Keratinocyte (primary cell): ENCODE measurements at regions not wholly inside any gene's neighbourhood (a gene's known extent, or its start where the extent isn't known, plus 50 kb on each side); places are given as distances from the start of the nearest gene placed in this dataset.
"Not testable (repeated sequence)": the region's sequence is repeated elsewhere in the genome, so short reads cannot be mapped to it uniquely, and the experiment has no call there.

ENCODE experiments used
- DNase-seq: peaks from one replicate; pipeline ENCODE4 v3.0.0-alpha.2; 2011; ENCODE audit warnings: low read depth, missing footprints, low spot score
- FAIRE-seq: peaks from 2 replicates; lab custom pipeline; 2011; peaks lifted over from hg19 to GRCh38; lab: Jason Lieb, UNC
- H2AFZ ChIP-seq: 2 replicates; pipeline ENCODE4 v1.6.0; 2012; ENCODE audit warnings: low read length, control low read depth, inconsistent platforms; ENCODE audit not compliant: control insufficient read depth
- H3K27ac ChIP-seq: 2 replicates; pipeline ENCODE4 v1.5.1; 2011; ENCODE audit warnings: low read length; ENCODE audit not compliant: control insufficient read depth, insufficient read depth
- H3K27me3 ChIP-seq: 3 replicates; pipeline ENCODE4 v1.6.0; 2011; ENCODE audit warnings: low read length; ENCODE audit not compliant: control insufficient read depth, insufficient read depth; ENCODE audit errors: extremely low read depth
- H3K36me3 ChIP-seq, 2 experiments: 2 replicates in 1 of 2; 3 replicates in 1 of 2; pipeline ENCODE4 v1.5.1; 2011; ENCODE audit warnings: low read length in 2 of 2, mild to moderate bottlenecking in 1 of 2; ENCODE audit not compliant: control insufficient read depth in 2 of 2, insufficient read depth in 2 of 2; ENCODE audit errors: extremely low read depth in 1 of 2
- H3K4me1 ChIP-seq: 3 replicates; pipeline ENCODE4 v1.5.1; 2011; ENCODE audit warnings: low read length; ENCODE audit not compliant: control insufficient read depth, insufficient read depth; ENCODE audit errors: extremely low read depth
- H3K4me2 ChIP-seq: 3 replicates; pipeline ENCODE4 v1.6.0; 2011; ENCODE audit warnings: low read depth, low read length; ENCODE audit not compliant: control insufficient read depth, insufficient read depth; ENCODE audit errors: extremely low read depth
- H3K4me3 ChIP-seq, 3 experiments: fragments of 200-600 bp in 1 of 3; sonication (generic) in 1 of 3; 2 replicates in 2 of 3; 3 replicates in 1 of 3; pipeline ENCODE4 v1.5.1; 2011 to 2016; ENCODE audit warnings: low read length in 3 of 3, mild to moderate bottlenecking in 3 of 3, control low read depth in 2 of 3, inconsistent platforms in 1 of 3, low read depth in 1 of 3, mixed read lengths in 1 of 3, mixed run types in 1 of 3, moderate library complexity in 1 of 3; ENCODE audit not compliant: control insufficient read depth in 2 of 3, insufficient read depth in 2 of 3; ENCODE audit errors: extremely low read depth in 1 of 3
- H3K79me2 ChIP-seq: 2 replicates; pipeline ENCODE4 v1.6.0; 2012; ENCODE audit warnings: low read length; ENCODE audit not compliant: control insufficient read depth, insufficient read depth
- H3K9ac ChIP-seq: 3 replicates; pipeline ENCODE4 v1.6.0; 2011; ENCODE audit warnings: low read length; ENCODE audit not compliant: control insufficient read depth, insufficient read depth; ENCODE audit errors: extremely low read depth
- H3K9me1 ChIP-seq: 3 replicates; pipeline ENCODE4 v1.6.0; 2011; ENCODE audit warnings: low read length; ENCODE audit not compliant: control insufficient read depth, insufficient read depth; ENCODE audit errors: extremely low read depth
- H3K9me3 ChIP-seq: 2 replicates; pipeline ENCODE4 v1.5.1; 2012; ENCODE audit warnings: low read depth, low read length; ENCODE audit not compliant: control insufficient read depth
- H4K20me1 ChIP-seq: 3 replicates; pipeline ENCODE4 v1.6.0; 2011; ENCODE audit warnings: low read length; ENCODE audit not compliant: control insufficient read depth, insufficient read depth; ENCODE audit errors: extremely low read depth
- EZH2 ChIP-seq: IDR thresholded peaks from one replicate; pipeline ENCODE4 v1.6.1; 2012; ENCODE audit warnings: inconsistent platforms, mild to moderate bottlenecking, low read length, moderate library complexity
- dilution Hi-C: fragments of 300-500 bp; cut with MboI; formaldehyde crosslinking; loops from one replicate; pipeline ENCODE4 v1.7.0; 2020; ENCODE audit warnings: low sequenced_read_pairs; ENCODE audit not compliant: extremely low pct_ligation_motif_present
- TF ChIP-seq, protein P1 (sequence below), 3 experiments: IDR thresholded peaks in 1 of 3; conservative IDR thresholded peaks in 1 of 3; optimal IDR thresholded peaks in 1 of 3; 2 replicates in 2 of 3; 3 replicates in 1 of 3; pipeline versions ENCODE3 to v1.5.1; 2011; ENCODE audit warnings: low read length in 3 of 3, mild to moderate bottlenecking in 3 of 3, moderate library complexity in 2 of 3, control low read depth in 1 of 3, inconsistent platforms in 1 of 3; ENCODE audit not compliant: insufficient read depth in 2 of 3; ENCODE audit errors: extremely low read depth in 1 of 3

DNA sequence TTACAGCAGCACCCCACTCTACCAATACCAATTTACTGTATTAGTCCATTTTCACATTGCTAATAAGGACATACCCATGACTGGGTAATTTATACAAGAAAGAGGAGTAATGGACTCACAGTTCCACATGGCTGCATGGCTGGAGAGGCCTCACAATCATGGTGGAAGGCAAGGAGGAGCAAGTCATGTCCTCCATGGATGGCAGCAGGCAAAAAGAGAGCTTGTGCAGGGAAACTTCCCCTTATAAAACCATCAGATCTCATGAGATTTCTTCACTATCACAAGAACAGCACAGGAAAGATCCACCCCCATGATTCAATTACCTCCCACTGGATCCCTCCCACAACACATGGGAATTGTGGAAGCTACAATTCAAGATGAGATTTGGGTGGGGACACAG lies 1281.3 kb upstream of the TMEM132C start:
- H3K4me2 ChIP-seq, H3K9ac ChIP-seq, H3K27ac ChIP-seq, H4K20me1 ChIP-seq, H3K4me3 ChIP-seq, H3K79me2 ChIP-seq, H3K27me3 ChIP-seq, H3K9me1 ChIP-seq, FAIRE-seq, H3K36me3 ChIP-seq, H3K4me1 ChIP-seq, DNase-seq, H2AFZ ChIP-seq, H3K9me3 ChIP-seq, dilution Hi-C loops: not testable (repeated sequence)

GRCh38 chr12:126989532-126989931 lies 1277.4 kb upstream of the TMEM132C start:
- H3K27me3 ChIP-seq = no peaks in the 10 kb centered on the region
- dilution Hi-C loops = no loop called here
- H2AFZ ChIP-seq = no peak overlapping the region
- no peak overlapping the region for H3K4me2 ChIP-seq
- no peak overlapping the region for H3K4me3 ChIP-seq
- no peaks in the 10 kb centered on the region for H4K20me1 ChIP-seq
- no peaks in the 10 kb centered on the region for H3K9me1 ChIP-seq
- no peak overlapping the region for H3K9ac ChIP-seq
- no peak for DNase-seq
- H3K79me2 ChIP-seq = no peaks in the 10 kb centered on the region
- H3K27ac ChIP-seq = no peak overlapping the region
- TF ChIP-seq, protein P1, sequence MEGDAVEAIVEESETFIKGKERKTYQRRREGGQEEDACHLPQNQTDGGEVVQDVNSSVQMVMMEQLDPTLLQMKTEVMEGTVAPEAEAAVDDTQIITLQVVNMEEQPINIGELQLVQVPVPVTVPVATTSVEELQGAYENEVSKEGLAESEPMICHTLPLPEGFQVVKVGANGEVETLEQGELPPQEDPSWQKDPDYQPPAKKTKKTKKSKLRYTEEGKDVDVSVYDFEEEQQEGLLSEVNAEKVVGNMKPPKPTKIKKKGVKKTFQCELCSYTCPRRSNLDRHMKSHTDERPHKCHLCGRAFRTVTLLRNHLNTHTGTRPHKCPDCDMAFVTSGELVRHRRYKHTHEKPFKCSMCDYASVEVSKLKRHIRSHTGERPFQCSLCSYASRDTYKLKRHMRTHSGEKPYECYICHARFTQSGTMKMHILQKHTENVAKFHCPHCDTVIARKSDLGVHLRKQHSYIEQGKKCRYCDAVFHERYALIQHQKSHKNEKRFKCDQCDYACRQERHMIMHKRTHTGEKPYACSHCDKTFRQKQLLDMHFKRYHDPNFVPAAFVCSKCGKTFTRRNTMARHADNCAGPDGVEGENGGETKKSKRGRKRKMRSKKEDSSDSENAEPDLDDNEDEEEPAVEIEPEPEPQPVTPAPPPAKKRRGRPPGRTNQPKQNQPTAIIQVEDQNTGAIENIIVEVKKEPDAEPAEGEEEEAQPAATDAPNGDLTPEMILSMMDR (optimal IDR thresholded peaks at IDR 0.05 in 1 of 3, IDR thresholded peaks at IDR 0.05 in 1 of 3, conservative IDR thresholded peaks at IDR 0.05 in 1 of 3; ENCODE audit: extremely low read depth in 1 of 3, insufficient read depth in 2 of 3, low read length in 3 of 3) = no peak
- TF ChIP-seq EZH2 = no peak
- no peaks in the 10 kb centered on the region for H3K36me3 ChIP-seq
- no peak for FAIRE-seq
- no peaks in the 10 kb centered on the region for H3K9me3 ChIP-seq
- no peaks in the 10 kb centered on the region for H3K4me1 ChIP-seq

- FAIRE-seq = no peak
Measured at GRCh38 chr12:126993898-126994297, 1273.1 kb upstream of the TMEM132C start.

More at GRCh38 chr12:126993898-126994297, 1273.1 kb upstream of the TMEM132C start:
- H3K9me3 ChIP-seq = no peaks in the 10 kb centered on the region
- H2AFZ ChIP-seq = no peak overlapping the region
- H3K4me3 ChIP-seq = no peak overlapping the region
- H3K9me1 ChIP-seq = no peaks in the 10 kb centered on the region
- no peaks in the 10 kb centered on the region for H3K79me2 ChIP-seq
- H3K36me3 ChIP-seq = no peaks in the 10 kb centered on the region
- no peak for TF ChIP-seq EZH2
- TF ChIP-seq, protein P1 (optimal IDR thresholded peaks at IDR 0.05 in 1 of 3, IDR thresholded peaks at IDR 0.05 in 1 of 3, conservative IDR thresholded peaks at IDR 0.05 in 1 of 3; ENCODE audit: extremely low read depth in 1 of 3, insufficient read depth in 2 of 3, low read length in 3 of 3) = no peak
- H3K9ac ChIP-seq = no peak overlapping the region
- no peaks in the 10 kb centered on the region for H3K27me3 ChIP-seq
- H4K20me1 ChIP-seq = no peaks in the 10 kb centered on the region
- dilution Hi-C loops = no loop called here
- H3K4me1 ChIP-seq = no peaks in the 10 kb centered on the region
- H3K4me2 ChIP-seq = no peak overlapping the region
- no peak overlapping the region for H3K27ac ChIP-seq
- no peak for DNase-seq
